ENCODE measurements at regions not wholly inside any gene's neighbourhood (a gene's known extent, or its start where the extent isn't known, plus 50 kb on each side); places are given as distances from the start of the nearest gene placed in this dataset.

DNA sequence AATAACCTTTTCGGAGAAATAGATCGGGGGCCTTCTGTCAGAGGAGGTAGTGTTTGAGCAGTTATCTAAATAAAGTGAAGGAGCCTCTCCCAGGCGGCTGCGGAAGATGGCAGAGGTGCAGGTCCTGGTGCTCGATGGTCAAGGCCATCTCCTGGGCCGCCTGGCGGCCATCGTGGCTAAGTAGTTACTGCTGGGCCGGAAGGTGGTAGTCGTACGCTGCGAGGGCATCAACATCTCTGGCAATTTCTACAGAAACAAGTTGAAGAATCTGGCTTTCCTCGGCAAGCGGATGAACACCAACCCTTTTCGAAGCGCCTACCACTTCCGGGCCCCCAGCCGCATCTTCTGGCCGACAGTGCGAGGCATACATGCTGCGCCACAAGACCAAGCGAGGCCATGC, 186.1 kb downstream of the KTN1 start:
- no peaks in the 10 kb centered on the region for H3K27me3 ChIP-seq
- no peak for TF ChIP-seq CTCF (IDR thresholded peaks at IDR 0.05; ENCODE audit: low read depth, low read length)

GRCh38 chr14:55767286-55767685, 187.3 kb downstream of the KTN1 start:
- Histone ChIP-seq H3K4me3 (no peak overlapping the region), H3K27ac (no peak overlapping the region), H3K9me3 (ENCODE audit: low read depth) (no peaks in the 10 kb centered on the region), H3K36me3 (no peaks in the 10 kb centered on the region), H3K4me1 (ENCODE audit: low read depth) (peaks cover 3% of the 10 kb centered on the region), H3K27me3 (no peaks in the 10 kb centered on the region)
- no peak for TF ChIP-seq CTCF (IDR thresholded peaks at IDR 0.05; ENCODE audit: low read depth, low read length)
- DNase-seq (ENCODE audit: low read depth in 1 of 2, low spot score in 1 of 2) = no peak

More for the DNA sequence above, 186.1 kb downstream of the KTN1 start:
- no peaks in the 10 kb centered on the region for H3K36me3 ChIP-seq
- no peaks in the 10 kb centered on the region for H3K9me3 ChIP-seq (ENCODE audit: low read depth)
- H3K4me3 ChIP-seq = no peak overlapping the region
- no peak overlapping the region for H3K27ac ChIP-seq
- DNase-seq (ENCODE audit: low read depth in 1 of 2, low spot score in 1 of 2) = no peak
- H3K4me1 ChIP-seq (ENCODE audit: low read depth) = peaks cover 3% of the 10 kb centered on the region

DNA sequence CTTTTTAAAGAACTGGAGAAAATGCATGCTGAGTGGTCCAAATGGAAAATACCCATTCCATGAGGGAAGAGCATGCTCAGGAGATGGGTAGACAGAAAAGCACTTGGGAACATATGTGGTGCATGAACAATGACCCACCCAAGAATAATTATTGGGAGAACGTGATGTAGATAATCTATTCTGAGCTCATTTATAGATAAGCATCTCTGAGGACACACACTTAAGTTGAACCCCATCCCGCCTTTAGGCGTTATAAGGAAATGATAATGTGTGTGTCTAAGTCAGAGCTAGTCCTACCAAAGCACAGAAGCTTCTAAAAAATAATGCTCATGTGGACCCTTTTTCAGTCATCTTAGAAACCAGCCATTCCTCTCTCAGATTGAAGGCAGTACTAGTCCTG, 189.9 kb downstream of the KTN1 start:
- H3K36me3 ChIP-seq = no peaks in the 10 kb centered on the region
- no peak overlapping the region for H3K4me3 ChIP-seq
- DNase-seq (ENCODE audit: low read depth in 1 of 2, low spot score in 1 of 2) = no peak
- TF ChIP-seq CTCF (IDR thresholded peaks at IDR 0.05; ENCODE audit: low read depth, low read length) = no peak
- H3K9me3 ChIP-seq (ENCODE audit: low read depth) = no peaks in the 10 kb centered on the region
- H3K27me3 ChIP-seq = no peaks in the 10 kb centered on the region
- H3K4me1 ChIP-seq (ENCODE audit: low read depth) = no peaks in the 10 kb centered on the region
- H3K27ac ChIP-seq = no peak overlapping the region

DNA sequence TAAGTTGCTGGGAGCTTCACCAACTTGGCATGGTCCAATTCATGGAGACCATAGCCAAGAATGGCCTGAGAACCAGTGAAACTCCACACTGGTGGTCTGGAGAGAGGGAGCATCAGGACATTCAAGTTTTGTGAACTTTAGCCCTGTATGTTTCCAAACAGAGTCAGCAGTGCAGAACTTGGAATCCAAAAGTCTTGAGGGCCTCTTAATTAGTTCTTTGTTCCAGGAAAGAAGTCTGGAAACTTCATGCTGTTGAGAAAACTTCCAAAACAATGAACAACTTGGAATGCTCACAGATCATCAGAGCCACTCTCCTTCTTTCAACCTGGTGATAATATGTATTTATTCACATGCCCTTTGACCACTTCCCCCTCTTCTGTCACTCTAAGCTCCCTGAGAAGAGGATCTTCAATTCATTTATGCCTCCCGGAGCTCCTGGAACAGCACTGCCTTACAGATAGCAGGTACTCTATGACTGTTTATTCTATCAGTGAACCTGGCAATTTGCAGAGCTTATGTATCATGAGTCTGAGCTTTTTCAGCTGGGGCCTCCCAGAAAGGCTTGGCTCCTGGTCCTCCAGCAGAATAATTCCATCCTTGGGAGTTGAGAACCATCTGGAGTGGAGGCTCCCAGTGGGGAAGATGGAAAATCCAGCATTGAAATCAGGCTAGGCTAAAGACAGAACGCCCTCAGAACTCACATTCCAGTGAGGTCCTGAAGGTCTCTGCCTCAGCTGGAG, 191.4 kb downstream of the KTN1 start:
- no peak for DNase-seq (ENCODE audit: low read depth in 1 of 2, low spot score in 1 of 2)
- no peaks in the 10 kb centered on the region for H3K4me1 ChIP-seq (ENCODE audit: low read depth)
- no peak for TF ChIP-seq CTCF (IDR thresholded peaks at IDR 0.05; ENCODE audit: low read depth, low read length)
- H3K36me3 ChIP-seq = no peaks in the 10 kb centered on the region
- no peak overlapping the region for H3K4me3 ChIP-seq
- no peaks in the 10 kb centered on the region for H3K27me3 ChIP-seq
- H3K27ac ChIP-seq = no peak overlapping the region
- no peaks in the 10 kb centered on the region for H3K9me3 ChIP-seq (ENCODE audit: low read depth)

DNA sequence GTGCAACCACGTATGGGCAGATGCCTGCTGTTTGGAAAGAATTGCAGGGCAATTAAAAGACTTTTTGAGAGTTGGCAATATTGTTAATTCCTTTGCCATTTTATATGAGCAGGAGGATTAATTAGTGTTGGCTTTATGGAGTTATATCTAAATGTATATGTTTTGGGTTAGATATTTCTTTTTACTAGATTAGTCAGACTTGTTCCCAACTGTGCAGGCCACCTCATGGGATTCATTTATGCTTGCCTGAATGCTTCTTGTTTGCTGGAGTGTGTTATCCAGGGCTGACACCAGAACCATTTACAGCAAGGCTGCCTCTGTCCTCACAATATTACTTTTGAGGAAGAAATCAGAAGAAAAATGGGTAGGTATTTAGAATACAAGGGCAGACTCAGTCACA, 192.5 kb downstream of the KTN1 start:
- no peak for TF ChIP-seq CTCF (IDR thresholded peaks at IDR 0.05; ENCODE audit: low read depth, low read length)
- DNase-seq (ENCODE audit: low read depth in 1 of 2, low spot score in 1 of 2) = no peak
- no peaks in the 10 kb centered on the region for H3K9me3 ChIP-seq (ENCODE audit: low read depth)
- H3K4me1 ChIP-seq (ENCODE audit: low read depth) = no peaks in the 10 kb centered on the region
- H3K27ac ChIP-seq = no peak overlapping the region
- no peaks in the 10 kb centered on the region for H3K27me3 ChIP-seq
- no peaks in the 10 kb centered on the region for H3K36me3 ChIP-seq
- H3K4me3 ChIP-seq = no peak overlapping the region

All from cardiac muscle cell (in vitro differentiated cells and primary cell).